Spleen (tissue), 11 donors: ENCODE measurements at regions not wholly inside any gene's neighbourhood (a gene's known extent, or its start where the extent isn't known, plus 50 kb on each side); places are given as distances from the start of the nearest gene placed in this dataset.
"Not testable (repeated sequence)": the region's sequence is repeated elsewhere in the genome, so short reads cannot be mapped to it uniquely, and the experiment has no call there.

Experiments
- DNase-seq: peaks from one replicate; pipeline ENCODE4 v3.0.0-alpha.2; 2020
- H3K27ac ChIP-seq, 8 donors: fragments of 200-600 bp; sonication (generic) in 7 of 8; 1 replicate in 4 of 8; 2 replicates in 4 of 8; pipeline versions ENCODE4 v1.5.0 to v1.8.0; 2016 to 2021; ENCODE audit warnings: inconsistent platforms in 4 of 8, mild to moderate bottlenecking in 4 of 8, moderate library complexity in 1 of 8
- H3K27me3 ChIP-seq, 7 donors: fragments of 200-600 bp; sonication (generic) in 6 of 7; replicated peaks in 1 of 7; 1 replicate in 4 of 7; 2 replicates in 3 of 7; pipeline versions ENCODE4 v1.5.0 to v1.8.0; 2016 to 2021; ENCODE audit warnings: inconsistent platforms in 3 of 7, mild to moderate bottlenecking in 1 of 7
- H3K36me3 ChIP-seq, 6 donors: fragments of 200-600 bp; sonication (generic) in 5 of 6; 1 replicate in 4 of 6; 2 replicates in 2 of 6; pipeline versions ENCODE4 v1.5.0 to v1.8.0; 2016 to 2021; ENCODE audit warnings: inconsistent platforms in 2 of 6
- H3K4me1 ChIP-seq, 6 donors: fragments of 200-600 bp; sonication (generic) in 5 of 6; 1 replicate in 3 of 6; 2 replicates in 3 of 6; pipeline versions ENCODE4 v1.5.0 to v1.8.0; 2016 to 2021; ENCODE audit warnings: inconsistent platforms in 3 of 6
- H3K4me3 ChIP-seq, 8 donors: fragments of 200-600 bp; sonication (generic) in 7 of 8; 1 replicate in 4 of 8; 2 replicates in 4 of 8; pipeline versions ENCODE4 v1.5.0 to v1.8.0; 2016 to 2021; ENCODE audit warnings: inconsistent platforms in 4 of 8, mild to moderate bottlenecking in 4 of 8, moderate library complexity in 2 of 8
- H3K9me3 ChIP-seq, 8 donors: fragments of 200-600 bp; sonication (generic) in 7 of 8; 1 replicate in 4 of 8; 2 replicates in 4 of 8; pipeline versions ENCODE4 v1.5.0 to v1.8.0; 2016 to 2021; ENCODE audit warnings: inconsistent platforms in 4 of 8
- CTCF ChIP-seq, 11 experiments: fragments of 200-600 bp in 7 of 11; fragments of 450-650 bp in 4 of 11; sonication (generic) in 4 of 11; IDR thresholded peaks in 8 of 11; conservative IDR thresholded peaks in 3 of 11; 1 replicate in 7 of 11; 2 replicates in 4 of 11; pipeline versions ENCODE4 v1.4.0 to v1.8.0; 2016 to 2021; ENCODE audit warnings: antibody characterized with exemption in 11 of 11, inconsistent platforms in 4 of 11, mild to moderate bottlenecking in 1 of 11
- POLR2A ChIP-seq, 3 donors: fragments of 450-650 bp; IDR thresholded peaks; one replicate each; pipeline ENCODE4 v1.5.1; 2017; ENCODE audit warnings: antibody characterized with exemption in 3 of 3, mild to moderate bottlenecking in 1 of 3
- POLR2AphosphoS5 ChIP-seq, 3 donors: sonication (generic); formaldehyde crosslinking; IDR thresholded peaks; one replicate each; pipeline ENCODE4 v1.5.1; 2017; ENCODE audit warnings: antibody characterized with exemption in 3 of 3
- whole genome bisulfite sequencing, 5 donors: extraction: QIAGEN DNeasy Blood & Tissue Kit in 3 of 5; methylation state at CpG; one replicate each; pipeline versions ENCODE4 v1.1.5 to v1.1.7; 2013 to 2018; 5-methylcytosine and 5-hydroxymethylcytosine counted together
- intact Hi-C: fragments of 100-400 bp; cut with DNase I; formaldehyde crosslinking; loops from one replicate; pipeline ENCODE4 v1.15.0; 2023; ENCODE audit warnings: low total_unique reads
- donor health status: healthy with polysubstance abuse.
- donor health status: DM: no; HTN: no; CAD: no; lungs with moderate emphysema.
- donor health status: DM: no; HTN: no; CAD: no.
- donor health status: Bipolar disorder and iron deficiency.
- donor health status: healthy.
- donor health status: DM: no; HTN: no; CAD: no.
- donor health status: DM: yes; HTN: yes; CAD: no.

GRCh38 chr2:209141142-209141541, 282.7 kb upstream of the MAP2 start:
- Histone ChIP-seq H3K9me3 (peaks cover 0 to 6% (median 0%) of the 10 kb centered on the region in 8 donors), H3K27ac (no peak overlapping the region), H3K4me3 (no peak overlapping the region), H3K27me3 (no peaks in the 10 kb centered on the region), H3K36me3 (no peaks in the 10 kb centered on the region), H3K4me1 (no peaks in the 10 kb centered on the region)
- no peak for DNase-seq
- WGBS, 5 donors, result 63 to 80% (median 73%) methylated on average over 3 of the region's 3 CpGs
- intact Hi-C loops, result no loop called here
- TF ChIP-seq POLR2AphosphoS5 (IDR thresholded peaks at IDR 0.05), result no peak
- TF ChIP-seq POLR2A (IDR thresholded peaks at IDR 0.05), result no peak
- no peak for TF ChIP-seq CTCF (IDR thresholded peaks at IDR 0.05 in 8 of 11, conservative IDR thresholded peaks at IDR 0.05 in 3 of 11)

GRCh38 chr2:209141818-209142217, 282.0 kb upstream of the MAP2 start:
- intact Hi-C loops, result no loop called here
- Histone ChIP-seq H3K36me3 (no peaks in the 10 kb centered on the region), H3K27me3 (no peaks in the 10 kb centered on the region), H3K27ac (no peak overlapping the region), H3K9me3 (peaks cover 0 to 6% (median 0%) of the 10 kb centered on the region in 8 donors), H3K4me3 (no peak overlapping the region), H3K4me1 (no peaks in the 10 kb centered on the region)
- no peak for DNase-seq
- 65 to 94% (median 77%) methylated on average over 1 of the region's 1 CpG for WGBS, 5 donors
- TF ChIP-seq CTCF (IDR thresholded peaks at IDR 0.05 in 8 of 11, conservative IDR thresholded peaks at IDR 0.05 in 3 of 11) (no peak), POLR2AphosphoS5 (IDR thresholded peaks at IDR 0.05) (no peak), POLR2A (IDR thresholded peaks at IDR 0.05) (no peak)

- intact Hi-C loops, H3K4me1 ChIP-seq, H3K27ac ChIP-seq, H3K27me3 ChIP-seq, H3K4me3 ChIP-seq, H3K36me3 ChIP-seq, H3K9me3 ChIP-seq: not testable (repeated sequence)
- 90 to 93% (median 92%) methylated on average over 27 to 30 of the region's 30 CpGs for WGBS, 5 donors
- DNase-seq, result peak; percentile 58
Measured at GRCh38 chr2:209145220-209145691, 278.6 kb upstream of the MAP2 start.

GRCh38 chr2:209145941-209146681, 277.7 kb upstream of the MAP2 start:
- intact Hi-C loops, result no loop called here
- no peak for TF ChIP-seq POLR2A (IDR thresholded peaks at IDR 0.05)
- no peak for TF ChIP-seq CTCF (IDR thresholded peaks at IDR 0.05 in 8 of 11, conservative IDR thresholded peaks at IDR 0.05 in 3 of 11)
- TF ChIP-seq POLR2AphosphoS5 (IDR thresholded peaks at IDR 0.05), result no peak

More at GRCh38 chr2:209145941-209146681, 277.7 kb upstream of the MAP2 start:
- H3K27me3 ChIP-seq, result no peaks in the 10 kb centered on the region
- H3K27ac ChIP-seq, result peak overlapping the region in 3 of 8 donors; percentile 16 to 55 (median 47)
- 46 to 60% (median 53%) methylated on average over 7 of the region's 7 CpGs for WGBS, 5 donors
- no peak for DNase-seq
- no peaks in the 10 kb centered on the region for H3K4me1 ChIP-seq
- no peaks in the 10 kb centered on the region for H3K9me3 ChIP-seq
- H3K4me3 ChIP-seq, result no peak overlapping the region
- no peaks in the 10 kb centered on the region for H3K36me3 ChIP-seq
